Fibroblast of skin of left biceps (primary cell): ENCODE measurements at regions not wholly inside any gene's neighbourhood (a gene's known extent, or its start where the extent isn't known, plus 50 kb on each side); places are given as distances from the start of the nearest gene placed in this dataset.
A peak's percentile ranks its signal among the peaks of the same experiment; 100 is the strongest.

Source experiments
- DNase-seq, 2 experiments: peaks; one replicate each; pipeline ENCODE4 v3.0.0-alpha.2; 2013; ENCODE audit warnings: low read depth in 2 of 2

- peak; percentile 84 to 88 for DNase-seq
These were observed 208.2 kb upstream of the INHBA start for GRCh38 chr7:41910940-41911600.

GRCh38 chr7:41907444-41907843, 204.6 kb upstream of the INHBA start:
- DNase-seq, result no peak

- DNase-seq, result no peak
These were observed 197.6 kb upstream of the INHBA start for GRCh38 chr7:41900532-41900931.

GRCh38 chr7:41899823-41900433, 197.0 kb upstream of the INHBA start:
- no peak for DNase-seq

- DNase-seq, result no peak
These were observed 190.8 kb upstream of the INHBA start for GRCh38 chr7:41893656-41894055.

GRCh38 chr7:41892356-41893100, 189.6 kb upstream of the INHBA start:
- no peak for DNase-seq

- no peak for DNase-seq
These were observed 189.1 kb upstream of the INHBA start for GRCh38 chr7:41891950-41892349.

- DNase-seq, result no peak
These were observed 187.9 kb upstream of the INHBA start for GRCh38 chr7:41890631-41891274.

GRCh38 chr7:41889472-41889871, 186.6 kb upstream of the INHBA start:
- no peak for DNase-seq

- no peak for DNase-seq
These were observed 186.2 kb upstream of the INHBA start for GRCh38 chr7:41889040-41889439.

- DNase-seq, result no peak
These were observed 184.5 kb upstream of the INHBA start for GRCh38 chr7:41887416-41887815.

- DNase-seq, result peak; percentile 93 to 95
These were observed 184.0 kb upstream of the INHBA start for GRCh38 chr7:41886901-41887311.

GRCh38 chr7:41886262-41886900, 183.5 kb upstream of the INHBA start:
- peak; percentile 97 to 98 for DNase-seq

- DNase-seq, result no peak
These were observed 182.9 kb upstream of the INHBA start for GRCh38 chr7:41885748-41886147.

- DNase-seq, result no peak
These were observed 182.2 kb upstream of the INHBA start for GRCh38 chr7:41885078-41885477.

- DNase-seq, result no peak
These were observed 180.0 kb upstream of the INHBA start for GRCh38 chr7:41882745-41883420.

GRCh38 chr7:41882256-41882655, 179.4 kb upstream of the INHBA start:
- DNase-seq, result no peak

GRCh38 chr7:41881331-41882130, 178.6 kb upstream of the INHBA start:
- DNase-seq, result no peak

GRCh38 chr7:41880107-41880506, 177.2 kb upstream of the INHBA start:
- DNase-seq, result peak; percentile 92 to 93

GRCh38 chr7:41879403-41879802, 176.5 kb upstream of the INHBA start:
- no peak for DNase-seq
